Right atrium auricular region (tissue), 2 donors: ENCODE measurements at regions not wholly inside any gene's neighbourhood (a gene's known extent, or its start where the extent isn't known, plus 50 kb on each side); places are given as distances from the start of the nearest gene placed in this dataset.

Source experiments
- DNase-seq: peaks from one replicate; pipeline ENCODE4 v3.0.0-alpha.2; 2019; ENCODE audit warnings: low spot score
- H3K27ac ChIP-seq, 2 donors: fragments of 200-600 bp; sonication (generic); 1 replicate in 1 of 2; 2 replicates in 1 of 2; pipeline ENCODE4 v1.5.1; 2016 to 2019
- H3K27me3 ChIP-seq, 2 donors: fragments of 200-600 bp; sonication (generic); one replicate each; pipeline versions ENCODE4 v1.5.1 to v1.6.0; 2017 to 2019
- H3K36me3 ChIP-seq: fragments of 200-600 bp; sonication (generic); one replicate; pipeline ENCODE4 v1.5.1; 2016
- H3K4me1 ChIP-seq, 2 donors: fragments of 200-600 bp; sonication (generic); one replicate each; pipeline versions ENCODE4 v1.5.1 to v1.6.0; 2017 to 2019
- H3K4me3 ChIP-seq, 2 donors: fragments of 200-600 bp; sonication (generic); 1 replicate in 1 of 2; 2 replicates in 1 of 2; pipeline ENCODE4 v1.5.1; 2017 to 2019; ENCODE audit warnings: mild to moderate bottlenecking in 1 of 2, moderate library complexity in 1 of 2
- H3K9me3 ChIP-seq, 2 donors: fragments of 200-600 bp; sonication (generic); one replicate each; pipeline ENCODE4 v1.5.1; 2019
- CTCF ChIP-seq, 2 donors: fragments of 200-600 bp; sonication (generic); IDR thresholded peaks; one replicate each; pipeline ENCODE4 v1.5.1; 2019; ENCODE audit warnings: antibody characterized with exemption in 2 of 2

- Histone ChIP-seq H3K27ac (peak overlapping the region; percentile 15 to 41), H3K4me3 (no peak overlapping the region), H3K27me3 (no peaks in the 10 kb centered on the region), H3K9me3 (no peaks in the 10 kb centered on the region), H3K4me1 (peaks cover 0 to 46% of the 10 kb centered on the region in 2 donors), H3K36me3 (no peaks in the 10 kb centered on the region)
- no peak for DNase-seq
- no peak for TF ChIP-seq CTCF (IDR thresholded peaks at IDR 0.05)
These were observed 62.5 kb upstream of the CHST15 start for GRCh38 chr10:124155781-124156435.

- peak; percentile 72 for DNase-seq
- peak overlapping the region; percentile 35 to 46 for H3K27ac ChIP-seq
- no peaks in the 10 kb centered on the region for H3K9me3 ChIP-seq
- peaks cover 0 to 46% of the 10 kb centered on the region in 2 donors for H3K4me1 ChIP-seq
- H3K36me3 ChIP-seq, result no peaks in the 10 kb centered on the region
- no peak overlapping the region for H3K4me3 ChIP-seq
- no peak for TF ChIP-seq CTCF (IDR thresholded peaks at IDR 0.05)
- no peaks in the 10 kb centered on the region for H3K27me3 ChIP-seq
These were observed 59.8 kb upstream of the CHST15 start for GRCh38 chr10:124153023-124153826.

- peak; percentile 77 for DNase-seq
These were observed 59.0 kb upstream of the CHST15 start for GRCh38 chr10:124152139-124153022.

GRCh38 chr10:124151466-124152095 lies 58.2 kb upstream of the CHST15 start:
- TF ChIP-seq CTCF (IDR thresholded peaks at IDR 0.05), result no peak
- Histone ChIP-seq H3K4me3 (no peak overlapping the region), H3K27me3 (no peaks in the 10 kb centered on the region), H3K36me3 (no peaks in the 10 kb centered on the region), H3K9me3 (no peaks in the 10 kb centered on the region), H3K4me1 (peaks cover 0 to 35% of the 10 kb centered on the region in 2 donors), H3K27ac (peak overlapping the region in 1 of 2 donors; percentile 8)
- DNase-seq, result no peak

More at GRCh38 chr10:124152139-124153022, 59.0 kb upstream of the CHST15 start:
- Histone ChIP-seq H3K4me1 (peaks cover 0 to 43% of the 10 kb centered on the region in 2 donors), H3K27me3 (no peaks in the 10 kb centered on the region), H3K4me3 (no peak overlapping the region), H3K9me3 (no peaks in the 10 kb centered on the region), H3K36me3 (no peaks in the 10 kb centered on the region), H3K27ac (peak overlapping the region; percentile 35 to 46)
- no peak for TF ChIP-seq CTCF (IDR thresholded peaks at IDR 0.05)

- TF ChIP-seq CTCF (IDR thresholded peaks at IDR 0.05), result no peak
- no peak for DNase-seq
- Histone ChIP-seq H3K36me3 (no peaks in the 10 kb centered on the region), H3K27me3 (no peaks in the 10 kb centered on the region), H3K4me3 (no peak overlapping the region), H3K9me3 (no peaks in the 10 kb centered on the region), H3K4me1 (peaks cover 0 to 28% of the 10 kb centered on the region in 2 donors), H3K27ac (no peak overlapping the region)
These were observed 57.5 kb upstream of the CHST15 start for GRCh38 chr10:124150807-124151417.
